ENCODE measurements at regions not wholly inside any gene's neighbourhood (a gene's known extent, or its start where the extent isn't known, plus 50 kb on each side); places are given as distances from the start of the nearest gene placed in this dataset.

GRCh38 chr9:134243778-134244467, 79.6 kb upstream of the RNU6ATAC start:
- TF ChIP-seq, protein P1, sequence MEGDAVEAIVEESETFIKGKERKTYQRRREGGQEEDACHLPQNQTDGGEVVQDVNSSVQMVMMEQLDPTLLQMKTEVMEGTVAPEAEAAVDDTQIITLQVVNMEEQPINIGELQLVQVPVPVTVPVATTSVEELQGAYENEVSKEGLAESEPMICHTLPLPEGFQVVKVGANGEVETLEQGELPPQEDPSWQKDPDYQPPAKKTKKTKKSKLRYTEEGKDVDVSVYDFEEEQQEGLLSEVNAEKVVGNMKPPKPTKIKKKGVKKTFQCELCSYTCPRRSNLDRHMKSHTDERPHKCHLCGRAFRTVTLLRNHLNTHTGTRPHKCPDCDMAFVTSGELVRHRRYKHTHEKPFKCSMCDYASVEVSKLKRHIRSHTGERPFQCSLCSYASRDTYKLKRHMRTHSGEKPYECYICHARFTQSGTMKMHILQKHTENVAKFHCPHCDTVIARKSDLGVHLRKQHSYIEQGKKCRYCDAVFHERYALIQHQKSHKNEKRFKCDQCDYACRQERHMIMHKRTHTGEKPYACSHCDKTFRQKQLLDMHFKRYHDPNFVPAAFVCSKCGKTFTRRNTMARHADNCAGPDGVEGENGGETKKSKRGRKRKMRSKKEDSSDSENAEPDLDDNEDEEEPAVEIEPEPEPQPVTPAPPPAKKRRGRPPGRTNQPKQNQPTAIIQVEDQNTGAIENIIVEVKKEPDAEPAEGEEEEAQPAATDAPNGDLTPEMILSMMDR (IDR thresholded peaks at IDR 0.05; ENCODE audit: poor library complexity): no peak
- no peak for TF ChIP-seq EZH2 (IDR thresholded peaks at IDR 0.05; ENCODE audit: borderline replicate concordance)
- TF ChIP-seq EZH2phosphoT487 (IDR thresholded peaks at IDR 0.05; ENCODE audit: low read depth, severe bottlenecking, unreplicated experiment): no peak

Data from hepatocyte (in vitro differentiated cells).